HL-60 (cell line): ENCODE measurements at regions not wholly inside any gene's neighbourhood (a gene's known extent, or its start where the extent isn't known, plus 50 kb on each side); places are given as distances from the start of the nearest gene placed in this dataset.

Source experiments
- DNase-seq, 2 experiments: peaks; one replicate each; pipeline ENCODE4 v3.0.0-alpha.2; 2010 to 2020; ENCODE audit warnings: low read depth in 1 of 2, low spot score in 1 of 2
- H3K27ac ChIP-seq: fragments of 250-450 bp; sonication (Bioruptor Pico); replicated peaks from 2 replicates; pipeline ENCODE4 v1.5.1; 2020; ENCODE audit warnings: mild to moderate bottlenecking, moderate library complexity
- H3K27me3 ChIP-seq: fragments of 250-450 bp; sonication (Bioruptor Pico); 2 replicates; pipeline ENCODE4 v1.5.1; 2021; ENCODE audit warnings: mild to moderate bottlenecking, moderate library complexity; ENCODE audit not compliant: insufficient read depth, poor library complexity, severe bottlenecking
- H3K4me3 ChIP-seq: replicated peaks from 2 replicates; pipeline ENCODE4 v1.5.1; 2011; ENCODE audit warnings: mild to moderate bottlenecking, control low read depth, low read length; ENCODE audit not compliant: insufficient read depth
- GABPA ChIP-seq: IDR thresholded peaks from 2 replicates; pipeline ENCODE4 v1.6.1; 2012; ENCODE audit warnings: low read depth
- POLR2AphosphoS5 ChIP-seq: IDR thresholded peaks from 2 replicates; pipeline ENCODE4 v1.6.1; 2012; ENCODE audit warnings: low read depth
- REST ChIP-seq: IDR thresholded peaks from 2 replicates; pipeline ENCODE4 v1.6.1; 2012; ENCODE audit warnings: low read depth; ENCODE audit not compliant: insufficient replicate concordance
- SPI1 ChIP-seq: IDR thresholded peaks from 2 replicates; pipeline ENCODE4 v1.6.1; 2012; ENCODE audit warnings: low read depth, mild to moderate bottlenecking, borderline replicate concordance
- TF ChIP-seq, protein P1 (sequence below): IDR thresholded peaks from one replicate; pipeline ENCODE4 v1.5.1; 2011; ENCODE audit warnings: low read length, control low read depth, inconsistent platforms; ENCODE audit not compliant: insufficient read depth

DNA sequence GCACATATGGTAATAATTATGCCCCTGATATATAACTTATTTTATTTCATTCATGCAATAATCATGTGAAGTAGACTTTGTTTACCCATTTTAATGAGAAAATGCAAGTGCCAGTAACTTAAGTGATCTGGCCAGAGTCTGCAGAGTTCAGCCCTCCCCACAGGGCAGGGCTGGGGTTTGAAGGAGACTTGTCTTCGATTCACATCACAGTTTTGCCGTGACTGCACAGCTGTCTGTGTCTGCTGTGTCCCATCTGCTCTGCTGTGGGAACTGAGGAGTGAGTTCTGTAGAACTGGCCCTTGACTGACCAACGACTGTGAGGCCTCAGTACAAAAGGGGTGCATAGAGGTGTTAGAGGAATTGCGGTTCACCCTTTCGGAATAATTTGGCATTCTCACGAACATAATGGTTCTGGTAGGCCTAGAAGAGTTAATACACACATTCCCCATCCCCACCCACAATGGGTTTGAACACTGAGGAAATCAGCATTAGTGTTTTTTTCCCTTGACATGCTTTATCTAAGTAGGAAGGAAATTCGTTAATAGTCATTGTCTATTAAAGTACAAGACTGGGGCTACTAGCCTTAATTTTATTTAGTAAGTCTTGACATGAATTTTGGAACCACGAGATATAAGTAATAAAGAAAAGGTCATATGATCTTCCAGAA lies 113.6 kb upstream of the MON1B start:
- Histone ChIP-seq H3K27ac (no peak overlapping the region), H3K4me3 (no peak overlapping the region), H3K27me3 (no peaks in the 10 kb centered on the region)
- DNase-seq, result no peak
- no peak for TF ChIP-seq SPI1
- TF ChIP-seq POLR2AphosphoS5, result no peak
- TF ChIP-seq GABPA, result no peak
- TF ChIP-seq, protein P1, sequence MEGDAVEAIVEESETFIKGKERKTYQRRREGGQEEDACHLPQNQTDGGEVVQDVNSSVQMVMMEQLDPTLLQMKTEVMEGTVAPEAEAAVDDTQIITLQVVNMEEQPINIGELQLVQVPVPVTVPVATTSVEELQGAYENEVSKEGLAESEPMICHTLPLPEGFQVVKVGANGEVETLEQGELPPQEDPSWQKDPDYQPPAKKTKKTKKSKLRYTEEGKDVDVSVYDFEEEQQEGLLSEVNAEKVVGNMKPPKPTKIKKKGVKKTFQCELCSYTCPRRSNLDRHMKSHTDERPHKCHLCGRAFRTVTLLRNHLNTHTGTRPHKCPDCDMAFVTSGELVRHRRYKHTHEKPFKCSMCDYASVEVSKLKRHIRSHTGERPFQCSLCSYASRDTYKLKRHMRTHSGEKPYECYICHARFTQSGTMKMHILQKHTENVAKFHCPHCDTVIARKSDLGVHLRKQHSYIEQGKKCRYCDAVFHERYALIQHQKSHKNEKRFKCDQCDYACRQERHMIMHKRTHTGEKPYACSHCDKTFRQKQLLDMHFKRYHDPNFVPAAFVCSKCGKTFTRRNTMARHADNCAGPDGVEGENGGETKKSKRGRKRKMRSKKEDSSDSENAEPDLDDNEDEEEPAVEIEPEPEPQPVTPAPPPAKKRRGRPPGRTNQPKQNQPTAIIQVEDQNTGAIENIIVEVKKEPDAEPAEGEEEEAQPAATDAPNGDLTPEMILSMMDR, result no peak
- TF ChIP-seq REST, result no peak

DNA sequence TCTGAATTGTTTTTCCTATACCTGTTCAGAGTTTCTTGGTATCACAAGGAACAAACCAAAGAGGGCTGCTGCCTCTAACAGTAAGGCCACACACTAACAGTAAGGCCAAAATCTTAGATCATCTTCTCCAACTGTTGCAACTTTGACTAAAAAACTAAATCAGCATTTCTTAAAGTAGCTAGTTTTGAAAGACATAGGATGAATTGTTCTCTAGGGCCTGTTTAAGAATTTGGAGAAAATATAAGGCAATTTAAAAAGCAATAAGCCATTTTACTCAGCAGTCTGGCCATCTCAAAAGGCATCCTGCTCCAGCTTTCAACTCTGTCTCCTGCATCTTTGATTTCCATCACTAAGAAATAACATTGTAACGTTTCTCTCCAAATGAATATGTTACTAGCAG lies 105.0 kb upstream of the MON1B start:
- DNase-seq, result no peak
- Histone ChIP-seq H3K4me3 (no peak overlapping the region), H3K27ac (no peak overlapping the region), H3K27me3 (no peaks in the 10 kb centered on the region)
- TF ChIP-seq GABPA (no peak), REST (no peak), SPI1 (no peak), POLR2AphosphoS5 (no peak)
- TF ChIP-seq, protein P1, result no peak

GRCh38 chr16:77090062-77090461 lies 100.9 kb upstream of the MON1B start:
- no peak for DNase-seq
- Histone ChIP-seq H3K27me3 (no peaks in the 10 kb centered on the region), H3K27ac (no peak overlapping the region), H3K4me3 (no peak overlapping the region)
- TF ChIP-seq, protein P1, result no peak
- TF ChIP-seq SPI1 (no peak), POLR2AphosphoS5 (no peak), REST (no peak), GABPA (no peak)
